ENCODE measurements at regions not wholly inside any gene's neighbourhood (a gene's known extent, or its start where the extent isn't known, plus 50 kb on each side); places are given as distances from the start of the nearest gene placed in this dataset.

- no peak for DNase-seq (ENCODE audit: low read depth)
- no peak overlapping the region for H3K4me3 ChIP-seq (ENCODE audit: low read length)
- no peak for TF ChIP-seq CTCF (IDR thresholded peaks at IDR 0.05; ENCODE audit: insufficient read depth, low read depth, low read length, missing control alignments)
Measured at GRCh38 chr4:28334249-28334648, 1473.6 kb downstream of the STIM2 start.

- DNase-seq (ENCODE audit: low read depth): no peak
- no peak for TF ChIP-seq CTCF (IDR thresholded peaks at IDR 0.05; ENCODE audit: insufficient read depth, low read depth, low read length, missing control alignments)
Measured at GRCh38 chr4:28341784-28342183, 1481.1 kb downstream of the STIM2 start.

DNA sequence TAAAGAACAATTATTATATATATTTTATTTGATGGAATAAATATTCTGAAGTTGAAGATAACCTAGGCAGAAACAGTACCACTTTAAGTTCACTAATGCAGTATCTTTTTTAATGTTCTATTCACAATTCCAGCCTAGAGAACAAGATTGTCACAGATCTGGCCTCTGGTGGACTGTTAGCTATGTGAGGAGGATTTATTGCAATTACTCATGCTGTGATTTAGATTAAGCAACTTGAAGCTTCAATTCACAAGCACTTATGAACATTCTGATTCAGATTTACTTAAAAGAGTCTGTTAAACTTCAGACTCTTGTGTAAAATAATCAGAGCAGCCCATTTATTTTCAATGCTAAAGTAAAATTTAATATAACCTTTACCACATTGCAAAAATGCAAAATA is 1489.8 kb downstream of the STIM2 start:
- DNase-seq (ENCODE audit: low read depth): peak; percentile 54
- H3K4me3 ChIP-seq (ENCODE audit: low read length): no peak overlapping the region
- no peak for TF ChIP-seq CTCF (IDR thresholded peaks at IDR 0.05; ENCODE audit: insufficient read depth, low read depth, low read length, missing control alignments)

More at GRCh38 chr4:28341784-28342183, 1481.1 kb downstream of the STIM2 start:
- H3K4me3 ChIP-seq (ENCODE audit: low read length): no peak overlapping the region

DNA sequence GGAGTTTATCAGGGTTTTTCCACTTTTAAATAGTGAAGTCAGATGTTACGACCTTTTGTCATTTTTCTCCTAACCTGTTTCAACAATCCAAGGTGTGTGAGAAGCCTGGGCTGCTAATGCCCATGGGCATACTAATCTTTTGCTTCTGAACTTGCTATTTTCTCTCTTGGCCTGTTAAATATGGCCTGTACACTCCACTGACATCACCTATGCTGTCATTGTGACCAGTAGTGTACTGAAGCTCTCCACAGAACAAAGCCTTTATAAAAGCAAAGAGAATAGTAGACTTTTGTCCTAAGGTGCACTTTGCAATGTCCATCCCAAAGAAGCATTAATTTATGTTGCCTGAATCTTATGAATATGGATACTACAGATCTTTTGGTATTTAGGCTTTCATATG is 1490.5 kb downstream of the STIM2 start:
- DNase-seq (ENCODE audit: low read depth): no peak
- TF ChIP-seq CTCF (IDR thresholded peaks at IDR 0.05; ENCODE audit: insufficient read depth, low read depth, low read length, missing control alignments): no peak
- no peak overlapping the region for H3K4me3 ChIP-seq (ENCODE audit: low read length)

DNA sequence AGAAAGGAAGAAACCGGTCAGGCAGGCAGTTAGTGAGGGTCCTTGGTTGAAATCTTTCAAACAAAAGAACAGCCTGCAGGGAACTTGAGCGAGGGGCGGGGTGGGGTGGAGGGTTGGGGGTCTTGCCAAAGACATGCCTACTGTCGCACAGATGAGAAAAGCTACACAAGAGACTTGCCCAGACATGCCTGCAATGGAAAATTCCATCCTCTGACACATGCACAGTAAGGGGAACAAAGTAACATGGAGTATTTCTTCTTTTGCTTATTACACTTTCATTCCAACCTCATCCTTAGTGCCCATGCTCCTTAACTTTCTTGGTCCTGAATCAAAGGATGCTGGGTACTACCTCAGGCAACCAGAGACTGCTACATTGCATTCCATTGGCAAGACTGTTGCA is 1491.2 kb downstream of the STIM2 start:
- no peak for TF ChIP-seq CTCF (IDR thresholded peaks at IDR 0.05; ENCODE audit: insufficient read depth, low read depth, low read length, missing control alignments)
- peak; percentile 60 for DNase-seq (ENCODE audit: low read depth)
- no peak overlapping the region for H3K4me3 ChIP-seq (ENCODE audit: low read length)

- no peak for DNase-seq (ENCODE audit: low read depth)
- no peak overlapping the region for H3K4me3 ChIP-seq (ENCODE audit: low read length)
- no peak for TF ChIP-seq CTCF (IDR thresholded peaks at IDR 0.05; ENCODE audit: insufficient read depth, low read depth, low read length, missing control alignments)
Measured at GRCh38 chr4:28354880-28355656, 1494.4 kb downstream of the STIM2 start.

GRCh38 chr4:28357990-28358389 is 1497.3 kb downstream of the STIM2 start:
- DNase-seq (ENCODE audit: low read depth): peak; percentile 41
- TF ChIP-seq CTCF (IDR thresholded peaks at IDR 0.05; ENCODE audit: insufficient read depth, low read depth, low read length, missing control alignments): peak; percentile 42
- H3K4me3 ChIP-seq (ENCODE audit: low read length): no peak overlapping the region
